ENCODE measurements at regions not wholly inside any gene's neighbourhood (a gene's known extent, or its start where the extent isn't known, plus 50 kb on each side); places are given as distances from the start of the nearest gene placed in this dataset.

GRCh38 chr1:219778793-219779369, 149.5 kb downstream of the SLC30A10 start:
- TF ChIP-seq JUND (IDR thresholded peaks at IDR 0.05) = no peak
- TF ChIP-seq POLR2A (IDR thresholded peaks at IDR 0.05; ENCODE audit: borderline replicate concordance, extremely low read depth, insufficient read depth, insufficient read length) = no peak
- no peak for TF ChIP-seq CEBPB (IDR thresholded peaks at IDR 0.05; ENCODE audit: low read depth)
- Histone ChIP-seq H3K79me2 (ENCODE audit: insufficient read depth, low read length) (no peaks in the 10 kb centered on the region), H4K20me1 (ENCODE audit: insufficient read depth) (no peaks in the 10 kb centered on the region), H3K27ac (ENCODE audit: low read depth, low read length) (no peak overlapping the region), H3K4me3 (replicated peaks in 1 of 2; ENCODE audit: low read depth in 1 of 2, low read length in 2 of 2) (no peak overlapping the region), H3K9me3 (ENCODE audit: control insufficient read depth in 1 of 2, insufficient read depth in 1 of 2, low read depth in 1 of 2, low read length in 2 of 2) (no peaks in the 10 kb centered on the region), H3K36me3 (ENCODE audit: control insufficient read depth in 1 of 2, insufficient read depth in 2 of 2, low read length in 2 of 2) (no peaks in the 10 kb centered on the region), H3K4me2 (ENCODE audit: low read length) (no peak overlapping the region), H3K27me3 (ENCODE audit: insufficient read depth, low read length) (no peaks in the 10 kb centered on the region), H3K4me1 (ENCODE audit: control insufficient read depth in 1 of 2, insufficient read depth in 2 of 2, low read length in 2 of 2) (no peaks in the 10 kb centered on the region), H3K9ac (ENCODE audit: low read length) (no peak overlapping the region), H3K9me2 (ENCODE audit: insufficient read depth) (no peaks in the 10 kb centered on the region), H2AFZ (ENCODE audit: low read depth, low read length, poor library complexity, severe bottlenecking) (no peak overlapping the region)
- intact Hi-C loops (cut with micrococcal nuclease) = no loop called here
- RAD21 ChIA-PET (ENCODE audit: low non-redundant PET in 1 of 2, low total read pairs in 2 of 2, uncharacterized antibody in 2 of 2, unreplicated experiment in 2 of 2) = no interaction called here
- CTCF ChIA-PET = no interaction called here
- no TSS peak for BruUV-seq (replicated peaks)
- POLR2A ChIA-PET = no interaction called here
- DNase-seq (ENCODE audit: low read depth, low spot score) (no peak), ATAC-seq (no peak)

- no peaks in the 10 kb centered on the region for H3K79me2 ChIP-seq (ENCODE audit: insufficient read depth, low read length)
- ATAC-seq (no peak), DNase-seq (ENCODE audit: low read depth, low spot score) (no peak)
- POLR2A ChIA-PET = no interaction called here
- no peaks in the 10 kb centered on the region for H3K36me3 ChIP-seq (ENCODE audit: control insufficient read depth in 1 of 2, insufficient read depth in 2 of 2, low read length in 2 of 2)
- no peak overlapping the region for H3K9ac ChIP-seq (ENCODE audit: low read length)
- H3K9me2 ChIP-seq (ENCODE audit: insufficient read depth) = no peaks in the 10 kb centered on the region
- H3K27me3 ChIP-seq (ENCODE audit: insufficient read depth, low read length) = no peaks in the 10 kb centered on the region
- TF ChIP-seq ZBTB33 (IDR thresholded peaks at IDR 0.05; ENCODE audit: extremely low read depth, insufficient replicate concordance, low read length) (no peak), SRF (IDR thresholded peaks at IDR 0.05; ENCODE audit: low read depth) (no peak), FOSL1 (IDR thresholded peaks at IDR 0.05; ENCODE audit: low read depth) (no peak), REST (IDR thresholded peaks at IDR 0.05; ENCODE audit: low read depth) (no peak), ZNF274 (IDR thresholded peaks at IDR 0.05; ENCODE audit: low read depth, low read length) (no peak), EZH2 (IDR thresholded peaks at IDR 0.05) (no peak), SIN3A (IDR thresholded peaks at IDR 0.05; ENCODE audit: low read depth) (no peak), CTCF (IDR thresholded peaks at IDR 0.05 in 2 of 3, conservative IDR thresholded peaks at IDR 0.05 in 1 of 3; ENCODE audit: borderline replicate concordance in 1 of 3, insufficient read depth in 1 of 3, low read depth in 2 of 3, low read length in 2 of 3) (no peak)
- no peak overlapping the region for H3K27ac ChIP-seq (ENCODE audit: low read depth, low read length)
- no TSS peak for BruUV-seq (replicated peaks)
- H3K4me1 ChIP-seq (ENCODE audit: control insufficient read depth in 1 of 2, insufficient read depth in 2 of 2, low read length in 2 of 2) = no peaks in the 10 kb centered on the region
- H3K4me2 ChIP-seq (ENCODE audit: low read length) = no peak overlapping the region
- RAD21 ChIA-PET (ENCODE audit: low non-redundant PET in 1 of 2, low total read pairs in 2 of 2, uncharacterized antibody in 2 of 2, unreplicated experiment in 2 of 2) = no interaction called here
- H3K9me3 ChIP-seq (ENCODE audit: control insufficient read depth in 1 of 2, insufficient read depth in 1 of 2, low read depth in 1 of 2, low read length in 2 of 2) = no peaks in the 10 kb centered on the region
- CTCF ChIA-PET = no interaction called here
- no peaks in the 10 kb centered on the region for H4K20me1 ChIP-seq (ENCODE audit: insufficient read depth)
- no peak overlapping the region for H3K4me3 ChIP-seq (replicated peaks in 1 of 2; ENCODE audit: low read depth in 1 of 2, low read length in 2 of 2)
- intact Hi-C loops (cut with micrococcal nuclease) = no loop called here
- H2AFZ ChIP-seq (ENCODE audit: low read depth, low read length, poor library complexity, severe bottlenecking) = no peak overlapping the region
These were observed 150.2 kb downstream of the SLC30A10 start for GRCh38 chr1:219778110-219778509.

All from HCT116 (cell line).